ENCODE measurements at regions not wholly inside any gene's neighbourhood (a gene's known extent, or its start where the extent isn't known, plus 50 kb on each side); places are given as distances from the start of the nearest gene placed in this dataset.

DNA sequence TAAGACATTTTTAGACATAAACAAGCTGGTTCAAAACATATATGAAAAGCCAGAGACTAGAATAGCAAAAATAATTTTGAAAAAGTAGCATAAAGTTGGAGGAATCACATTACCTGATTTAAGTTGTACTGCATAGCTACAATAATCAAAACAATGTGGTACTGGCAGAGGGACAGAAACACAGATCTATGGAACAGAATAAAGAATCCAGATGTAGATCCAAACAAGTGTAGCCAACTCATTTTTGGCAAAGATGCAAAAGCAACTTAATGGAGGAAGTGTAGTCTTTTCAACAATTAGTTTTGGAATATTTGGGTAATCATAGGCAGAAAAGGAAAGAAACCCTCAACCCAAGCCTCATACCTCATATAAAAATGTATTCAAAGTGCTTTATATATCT lies 278.7 kb upstream of the ZNF521 start:
- DNase-seq = no peak

DNA sequence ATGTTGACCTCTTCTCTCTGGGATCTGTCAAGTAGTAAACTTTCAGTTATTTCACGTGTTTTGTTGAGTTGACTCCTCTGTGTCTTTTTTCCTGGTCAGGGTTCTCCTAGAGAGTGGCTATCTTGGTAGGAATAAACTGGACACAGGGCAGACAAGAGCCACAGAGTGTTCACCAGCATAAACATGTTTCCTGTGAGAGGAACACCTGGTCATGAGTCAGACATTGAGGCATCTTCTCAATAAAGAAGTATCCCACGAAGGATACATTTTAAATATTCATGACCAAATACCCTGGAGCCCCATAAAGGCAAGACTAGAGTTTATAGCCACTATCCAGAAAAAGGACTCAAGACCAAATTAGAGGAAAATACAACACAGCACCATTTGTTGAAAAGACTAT lies 269.7 kb upstream of the ZNF521 start:
- no peak for DNase-seq

DNA sequence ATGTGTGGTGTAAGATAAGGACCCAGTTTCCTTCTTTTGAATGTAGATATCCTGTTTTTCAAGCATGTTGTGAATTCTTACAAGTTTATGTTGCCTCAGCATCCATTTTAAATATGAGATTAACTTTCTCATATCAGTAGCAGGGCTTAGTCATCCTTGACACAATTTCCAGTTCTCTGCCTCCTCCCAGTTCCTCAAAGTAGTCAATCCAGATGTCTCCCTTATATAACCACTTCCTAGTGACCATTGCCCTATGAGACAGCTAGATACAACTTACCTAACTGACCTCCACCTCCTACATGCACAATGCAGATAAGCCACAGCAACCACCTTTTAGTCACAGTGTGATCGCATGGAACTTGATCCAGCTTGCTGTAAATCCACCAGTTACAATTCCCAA lies 269.2 kb upstream of the ZNF521 start:
- no peak for DNase-seq

DNA sequence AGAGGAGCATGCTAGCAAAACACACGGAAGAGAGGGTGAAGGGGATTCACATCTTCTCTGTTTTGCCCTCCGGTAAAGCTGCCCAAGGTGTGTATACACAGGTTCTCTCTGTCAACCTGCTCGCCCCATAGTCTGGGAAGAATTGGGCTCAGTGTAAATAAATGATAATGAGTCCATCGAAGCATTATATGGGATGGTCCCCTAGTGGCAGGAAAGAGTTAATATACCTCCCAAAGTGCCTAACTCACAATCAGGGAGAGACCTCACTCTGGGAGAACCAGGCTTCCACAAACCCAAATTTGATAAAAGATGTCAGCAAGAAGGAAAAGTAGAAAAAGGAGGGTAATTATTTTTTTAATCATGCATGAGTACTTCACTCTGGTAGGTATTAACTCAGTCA lies 262.2 kb upstream of the ZNF521 start:
- DNase-seq = no peak

DNA sequence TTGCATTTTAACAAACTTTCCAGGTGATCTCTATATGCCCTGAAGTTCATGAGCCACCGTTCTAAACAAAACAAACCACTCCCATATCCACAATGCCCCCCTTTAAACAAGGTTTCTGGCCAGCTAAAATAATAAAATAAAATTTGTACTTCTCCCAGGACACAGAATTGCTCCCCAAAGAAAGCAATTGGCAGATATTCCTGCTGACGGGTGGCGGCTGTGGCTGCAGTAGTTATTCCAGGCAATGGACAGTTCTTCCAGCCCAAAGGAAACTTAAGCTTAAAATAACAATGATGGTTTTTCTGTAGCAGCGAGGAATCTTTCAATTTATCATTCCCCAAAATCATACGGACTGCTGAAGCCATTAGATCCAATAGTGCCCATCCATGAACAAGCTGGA lies 260.5 kb upstream of the ZNF521 start:
- DNase-seq = no peak

DNA sequence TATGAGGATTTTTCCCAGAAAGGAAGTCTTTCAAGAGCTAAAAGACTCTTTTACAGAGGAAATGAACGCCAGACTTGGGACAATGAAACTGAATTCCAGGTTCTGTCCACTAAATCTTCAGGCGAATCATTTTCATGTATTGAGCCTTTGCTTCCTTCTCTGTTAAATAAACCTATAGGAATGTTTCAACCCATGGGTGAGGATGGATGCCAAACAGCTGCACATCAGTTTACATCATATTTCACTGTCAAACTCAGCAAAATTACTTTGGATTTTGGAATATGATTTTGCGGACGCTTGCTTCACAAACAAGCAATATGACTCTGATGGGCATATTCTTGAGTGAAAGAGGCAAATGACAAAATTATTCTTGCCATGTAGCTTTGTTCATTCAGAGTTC lies 256.1 kb upstream of the ZNF521 start:
- no peak for DNase-seq

DNA sequence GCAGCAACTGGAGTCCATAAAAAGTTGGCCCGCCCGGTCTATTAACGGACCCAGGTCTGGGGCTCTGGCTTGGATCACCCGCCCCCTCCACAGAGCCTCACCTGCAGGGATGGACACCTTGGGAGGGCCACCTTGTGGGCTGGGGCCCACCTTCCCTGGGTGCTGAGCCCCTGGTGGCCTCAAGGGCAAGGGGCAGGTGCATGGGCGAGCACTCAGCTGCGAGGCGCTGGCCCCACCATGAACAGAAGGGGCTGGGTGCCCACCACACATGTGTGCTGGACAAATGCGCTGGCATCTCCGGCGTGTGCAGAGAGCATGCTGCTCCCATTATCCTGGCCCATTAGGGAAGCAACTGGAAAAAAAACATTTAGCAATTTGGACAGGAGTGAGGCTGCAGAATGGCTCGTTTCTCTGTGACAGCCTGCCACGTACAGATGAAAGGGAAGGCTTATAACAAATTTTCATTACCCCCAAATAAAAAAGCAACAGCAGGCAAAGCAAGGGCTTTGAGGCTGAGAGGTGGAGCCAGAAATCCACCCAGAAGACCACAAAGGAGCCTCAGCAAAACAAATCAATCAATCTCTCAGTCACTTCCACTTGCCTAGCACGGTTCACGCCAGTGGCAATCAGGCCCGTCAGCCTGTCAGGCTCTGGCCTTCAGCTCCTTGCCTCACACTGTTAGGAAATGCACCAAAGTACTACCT lies 253.1 kb upstream of the ZNF521 start:
- DNase-seq = no peak

DNA sequence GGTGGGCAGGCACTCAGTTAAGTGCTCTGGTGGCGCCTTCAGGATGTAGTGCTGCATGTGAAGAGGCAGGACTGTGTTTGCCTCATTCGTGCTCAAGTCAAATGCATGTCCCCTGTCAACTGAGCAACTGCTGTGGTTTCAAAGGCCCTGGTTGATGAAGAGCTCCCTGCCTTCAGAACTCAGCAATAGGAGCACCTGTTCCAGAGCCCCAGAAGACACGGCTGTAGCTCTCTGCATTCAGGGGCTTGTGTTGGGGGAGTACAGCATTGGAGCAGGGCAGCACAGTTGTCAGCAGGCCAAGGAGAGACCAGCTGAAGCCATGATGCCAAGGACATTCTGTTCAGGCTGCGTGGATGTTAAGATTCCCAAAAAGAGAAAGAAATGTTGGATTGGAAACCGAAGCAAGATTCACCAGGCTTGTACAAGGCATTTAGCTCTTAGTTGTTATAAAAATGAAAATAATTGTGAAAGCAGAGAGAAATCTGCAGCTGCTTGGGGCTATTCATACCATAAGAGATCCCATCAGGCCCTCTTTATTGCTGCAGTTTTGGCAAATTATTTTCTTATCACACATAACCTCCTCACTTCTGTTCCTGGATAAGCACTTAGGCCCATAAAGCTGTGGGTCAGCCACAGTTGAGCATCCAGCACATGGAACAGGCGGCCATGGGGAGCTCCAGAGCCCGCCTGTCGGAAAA lies 252.4 kb upstream of the ZNF521 start:
- no peak for DNase-seq

DNA sequence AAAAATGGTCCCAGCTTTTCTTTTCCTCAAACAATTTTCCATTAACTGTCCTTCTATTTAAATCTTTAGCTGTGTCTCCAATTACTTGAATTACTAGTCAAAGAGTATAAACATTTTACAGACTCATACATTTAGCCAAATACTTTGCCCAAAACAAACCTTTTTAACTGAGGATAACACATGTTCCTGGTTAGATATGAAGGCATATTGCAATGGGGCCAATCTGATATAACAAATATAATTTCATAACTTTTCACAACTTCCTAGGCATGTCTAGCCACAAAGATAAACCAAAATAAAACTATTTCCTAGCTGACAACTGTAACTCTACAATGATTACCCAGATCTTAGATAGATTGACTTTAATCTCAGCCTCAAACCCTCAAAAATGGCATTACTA lies 247.5 kb upstream of the ZNF521 start:
- no peak for DNase-seq

DNA sequence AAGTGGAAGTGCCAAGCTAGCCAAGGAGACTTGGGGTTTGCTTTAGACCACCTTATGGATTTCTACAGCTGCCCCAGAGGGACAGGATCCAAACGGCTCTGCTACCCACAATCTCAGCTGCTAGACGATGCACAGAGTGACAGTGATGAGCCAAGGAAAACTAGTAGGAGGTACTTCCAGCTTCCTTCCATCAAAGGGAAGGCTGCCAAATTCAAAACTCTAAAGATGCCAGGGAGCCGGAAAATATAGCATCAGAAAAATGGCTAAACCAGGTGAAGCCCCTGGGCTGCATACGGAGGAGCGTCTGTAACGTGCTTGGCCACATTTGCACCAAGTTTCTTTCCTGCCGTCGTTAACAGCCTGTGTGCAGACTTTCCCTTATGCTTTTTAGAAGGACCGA lies 245.5 kb upstream of the ZNF521 start:
- no peak for DNase-seq

DNA sequence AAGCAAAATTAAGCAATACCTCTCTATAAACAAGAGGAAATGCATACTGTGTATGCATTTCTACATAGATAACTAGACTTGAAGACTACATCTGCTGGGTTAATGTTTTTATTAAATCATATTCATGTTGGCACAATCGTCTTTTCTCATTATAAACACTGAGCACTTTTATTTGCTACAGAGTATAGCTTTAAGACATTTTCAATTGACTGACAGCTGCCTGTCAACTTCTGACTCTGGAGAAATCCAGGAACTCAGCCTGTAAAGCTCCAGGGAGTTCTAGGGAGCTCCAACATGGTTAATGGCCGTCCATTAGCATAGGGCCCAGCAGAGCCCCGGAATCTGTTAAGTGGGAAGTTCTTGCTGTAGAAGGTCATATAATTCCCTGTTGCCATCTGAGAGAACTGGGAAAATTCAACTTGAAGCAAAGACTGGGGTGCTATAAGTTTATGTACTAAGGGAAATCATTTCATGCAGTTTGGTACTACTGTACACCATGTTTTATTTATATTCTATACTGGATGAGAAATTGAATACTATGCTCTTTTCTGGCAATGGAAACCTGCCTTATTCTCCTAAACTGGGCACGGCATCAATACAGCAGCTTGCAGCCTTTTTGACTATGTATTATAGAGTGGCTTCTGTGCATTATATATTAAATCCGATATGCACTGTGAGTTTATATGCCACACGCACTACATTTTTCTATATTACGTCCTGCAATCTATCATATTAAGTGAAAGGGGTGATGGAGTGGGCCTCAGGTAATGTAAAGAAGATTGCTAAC lies 243.5 kb upstream of the ZNF521 start:
- DNase-seq = no peak

DNA sequence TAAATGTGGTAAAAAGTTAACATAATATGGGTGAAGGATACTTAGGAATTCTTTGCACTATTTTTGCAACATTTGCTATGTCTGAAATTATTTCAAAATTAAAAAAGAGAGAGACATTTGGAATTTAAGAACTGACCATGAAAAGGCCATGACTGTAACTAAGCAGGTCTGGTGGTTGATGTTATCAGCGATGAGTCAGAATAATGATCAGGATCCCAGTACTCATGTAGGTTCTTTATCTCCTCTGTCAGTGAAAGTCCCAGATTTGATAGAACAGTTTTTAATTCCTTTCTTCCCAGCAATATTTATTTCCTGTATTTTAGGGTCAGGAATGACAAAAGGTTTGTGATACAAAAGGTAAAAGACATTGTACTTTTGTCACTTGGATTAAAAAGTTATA lies 242.4 kb upstream of the ZNF521 start:
- DNase-seq = no peak

DNA sequence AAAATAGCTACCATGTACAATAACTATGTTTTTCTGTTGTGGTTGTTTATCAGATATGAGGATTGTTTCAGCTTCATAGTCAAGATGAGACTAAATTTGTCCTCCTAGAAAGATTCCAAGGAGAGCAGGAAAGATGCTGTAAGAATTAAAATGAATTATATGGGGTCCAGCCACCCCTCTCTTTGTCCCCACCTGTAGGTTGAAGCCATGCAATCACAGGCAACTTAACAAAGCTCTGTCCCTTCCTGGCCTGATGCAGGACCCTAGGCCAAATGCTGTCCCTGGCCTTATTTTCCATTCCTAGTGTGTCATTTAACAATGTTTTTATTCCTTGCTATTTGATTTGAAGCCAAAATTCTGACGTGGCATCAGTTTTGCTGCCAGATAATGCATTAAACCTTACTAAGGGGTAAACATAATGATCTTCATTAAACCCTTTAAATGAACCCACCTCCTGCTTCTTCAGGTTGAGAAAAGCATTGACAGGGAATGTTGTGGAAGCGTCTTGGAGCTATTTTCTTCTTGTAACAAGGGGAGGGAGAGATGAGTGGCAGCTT lies 240.9 kb upstream of the ZNF521 start:
- DNase-seq = no peak

DNA sequence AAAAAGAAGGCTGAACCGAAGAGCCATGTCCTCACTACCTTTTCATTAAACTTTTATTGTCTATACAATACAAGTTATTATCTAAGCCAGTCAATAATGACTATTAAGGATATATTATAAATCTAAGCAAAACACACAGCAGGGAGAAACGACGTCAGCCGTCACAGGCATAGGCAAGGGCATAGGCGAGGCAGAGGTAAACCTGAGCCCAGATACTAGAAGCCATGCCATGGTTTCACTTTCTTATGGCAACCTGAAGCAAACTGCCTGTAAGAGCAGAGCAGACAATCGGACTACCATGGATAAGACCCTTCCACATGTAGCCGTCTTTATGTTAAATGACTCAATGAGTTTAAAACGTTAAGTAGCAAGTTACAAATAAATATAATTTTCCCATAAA lies 238.5 kb upstream of the ZNF521 start:
- no peak for DNase-seq

DNA sequence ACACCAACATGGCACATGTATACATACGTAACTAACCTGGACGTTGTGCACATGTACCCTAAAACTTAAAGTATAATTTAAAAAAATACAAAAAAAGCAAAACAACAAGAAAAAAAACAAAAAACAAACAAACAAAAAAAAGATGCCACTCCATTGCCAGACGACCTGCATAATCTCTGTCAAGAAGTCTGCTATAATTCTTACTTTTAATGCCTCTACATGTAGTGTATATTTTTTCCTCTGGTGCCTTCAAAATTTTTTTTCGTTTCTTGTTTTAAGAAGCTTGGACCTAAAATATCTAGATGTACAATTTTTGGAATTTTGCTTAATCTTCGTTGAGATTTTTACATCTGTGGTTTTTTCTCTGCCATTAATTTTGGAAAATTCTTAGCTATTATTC lies 235.6 kb upstream of the ZNF521 start:
- no peak for DNase-seq

DNA sequence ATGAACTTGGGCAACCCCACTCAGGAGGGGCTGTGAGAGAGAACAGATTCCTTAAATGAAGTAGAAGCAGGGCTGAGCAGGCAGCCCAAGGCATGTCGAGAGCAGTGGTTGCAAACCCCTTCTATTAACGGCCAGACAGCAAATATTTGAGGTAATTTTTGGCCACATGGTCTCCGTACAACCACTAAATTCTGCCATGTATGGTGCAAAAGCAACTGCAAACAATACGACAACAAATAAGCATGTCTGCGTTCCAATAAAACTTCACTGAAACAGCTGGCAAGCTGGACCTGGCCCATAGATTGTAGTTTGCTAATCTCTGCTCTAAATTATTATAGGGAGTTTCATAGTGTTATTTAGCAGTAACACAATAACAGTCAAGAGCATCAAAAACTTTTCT lies 217.0 kb upstream of the ZNF521 start:
- no peak for DNase-seq

DNA sequence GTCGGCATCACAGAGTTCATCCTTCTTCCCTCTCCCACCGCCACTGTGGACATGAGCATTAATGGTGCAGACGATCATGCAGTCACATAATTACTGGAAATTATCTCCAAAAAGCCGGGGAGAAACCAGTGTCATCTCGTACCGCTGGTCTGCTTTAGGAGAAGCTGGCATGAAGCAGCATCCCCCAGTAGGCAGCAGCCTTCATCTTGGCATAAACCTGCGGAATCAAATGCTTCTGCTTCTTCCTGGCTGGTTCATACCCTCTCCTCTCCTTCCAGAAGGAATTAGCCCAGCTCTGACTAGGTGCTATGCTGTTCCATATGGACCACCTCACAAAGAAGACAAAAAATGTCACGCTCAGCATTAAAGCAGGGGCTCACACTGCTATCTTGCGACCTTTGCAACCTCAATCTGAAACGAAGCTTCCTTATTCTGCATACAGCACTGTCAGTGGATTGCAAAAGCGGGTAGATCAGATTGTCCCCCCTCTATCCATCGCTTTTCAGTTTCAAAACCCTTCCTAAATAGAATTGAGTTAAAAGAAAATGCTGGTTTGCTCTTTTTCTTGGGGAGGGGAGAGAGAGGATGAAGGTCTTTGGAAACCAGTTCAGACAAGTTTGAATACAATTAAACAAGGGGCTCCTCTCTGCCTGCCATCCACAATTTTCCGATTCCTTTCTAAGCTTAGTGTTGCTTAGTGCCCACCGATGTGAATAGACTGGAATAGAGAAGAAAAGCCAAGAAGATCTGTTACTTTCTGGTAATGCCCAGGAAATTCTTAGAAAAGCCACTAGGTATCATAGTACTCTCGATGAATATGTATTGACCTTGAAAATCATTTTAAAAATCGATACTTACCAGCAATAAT lies 212.1 kb upstream of the ZNF521 start:
- no peak for DNase-seq

DNA sequence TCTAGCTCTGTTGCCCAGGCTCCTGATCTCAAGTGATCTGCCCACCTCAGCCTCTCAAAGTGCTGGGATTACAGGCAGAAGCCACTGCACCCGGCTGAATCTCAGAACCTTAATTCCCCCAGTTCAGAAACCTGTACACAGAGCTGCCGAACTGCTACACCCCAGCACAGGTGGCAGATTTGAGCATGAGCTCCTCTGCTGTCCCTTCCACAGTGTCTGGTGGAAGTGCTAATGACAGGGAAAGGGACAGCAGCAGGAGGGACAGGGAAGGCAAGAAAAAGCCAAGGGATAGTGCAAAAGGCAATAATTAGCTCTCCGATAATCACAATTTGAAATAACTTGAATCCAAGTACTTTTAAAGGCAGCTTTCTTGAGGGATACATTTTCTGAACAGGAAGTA lies 211.4 kb upstream of the ZNF521 start:
- no peak for DNase-seq

DNA sequence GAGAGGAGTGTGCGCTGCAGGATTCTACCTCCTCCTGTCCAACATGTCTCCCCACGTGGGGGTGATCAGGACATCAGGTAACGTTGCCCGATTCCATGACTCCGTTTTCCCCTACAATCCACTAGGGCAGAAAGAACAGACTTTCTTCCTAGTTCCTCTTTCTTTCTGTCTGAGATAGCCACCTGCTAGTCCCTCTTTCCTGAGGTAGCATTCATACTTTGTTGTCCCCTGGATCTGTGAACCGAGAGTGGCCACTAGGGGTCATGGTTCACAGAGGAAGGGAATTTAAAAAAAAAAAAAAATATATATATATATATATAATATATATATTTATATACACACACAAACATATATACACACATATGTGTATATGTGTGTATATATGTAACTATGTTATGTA lies 210.0 kb upstream of the ZNF521 start:
- DNase-seq = no peak

DNA sequence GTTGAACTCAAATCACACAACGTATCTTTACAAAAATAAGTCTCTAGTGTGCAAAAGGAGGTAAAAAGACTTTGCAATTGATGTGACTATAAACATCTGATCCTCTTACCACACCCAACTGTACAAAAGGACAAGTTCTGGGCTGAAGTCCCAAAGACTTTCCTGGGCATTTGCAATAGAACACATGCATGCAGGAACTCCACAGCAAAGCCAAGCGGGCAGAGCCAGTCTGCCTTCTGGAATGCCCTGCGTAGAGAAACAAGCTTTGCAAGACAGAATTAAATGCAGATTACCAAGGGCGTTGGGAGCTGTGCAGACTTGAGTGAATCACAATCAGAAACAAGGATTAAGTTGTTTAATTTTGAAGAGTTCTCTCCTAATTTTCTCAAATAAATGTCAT lies 208.4 kb upstream of the ZNF521 start:
- no peak for DNase-seq

DNA sequence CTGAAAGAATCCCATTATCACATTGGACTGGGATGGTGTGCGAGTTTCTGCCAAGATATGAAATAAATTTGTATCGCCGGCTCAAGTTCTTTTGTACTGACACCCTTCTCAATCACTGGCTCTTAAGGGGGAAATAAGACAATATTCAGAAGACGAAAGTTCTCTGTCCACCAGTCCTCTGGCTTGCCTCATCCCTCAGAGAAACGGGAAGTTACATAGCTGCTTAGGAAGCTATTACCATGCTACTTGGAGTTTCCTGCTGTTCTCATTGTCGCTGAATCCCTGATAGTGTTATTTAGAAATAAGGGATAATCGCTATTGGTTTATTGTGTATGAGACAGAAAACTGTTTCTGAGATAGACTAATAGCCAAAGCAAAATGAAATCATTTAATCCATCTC lies 205.0 kb upstream of the ZNF521 start:
- no peak for DNase-seq

DNA sequence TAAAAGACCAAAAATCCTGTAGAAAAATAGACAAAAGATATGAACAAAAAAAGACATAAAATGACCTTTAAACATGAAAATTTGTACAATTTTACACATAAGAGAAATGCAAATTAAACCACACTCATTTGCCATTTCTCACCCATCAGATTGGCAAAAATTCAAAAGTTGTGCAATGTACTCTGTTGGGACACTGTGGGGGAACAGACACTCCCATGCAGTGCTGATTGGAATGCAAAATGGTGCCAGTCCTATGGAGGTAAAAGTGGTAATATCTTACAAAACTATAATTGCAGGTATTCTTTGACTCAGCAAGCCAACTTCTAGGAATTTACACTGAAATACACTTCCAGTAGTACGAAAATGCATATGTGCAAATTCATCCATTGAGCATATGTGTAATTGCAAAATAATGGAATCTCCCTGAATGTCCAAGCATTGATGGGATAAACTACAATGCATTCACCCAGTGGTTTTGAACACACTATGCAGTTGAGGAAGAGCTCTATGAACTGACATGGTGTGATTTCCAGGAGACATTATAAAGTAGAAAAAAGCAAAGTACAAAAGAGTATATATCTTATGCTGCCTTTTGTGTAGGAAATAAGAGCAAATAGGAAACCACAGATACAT lies 201.8 kb upstream of the ZNF521 start:
- no peak for DNase-seq
